ENCODE measurements at regions not wholly inside any gene's neighbourhood (a gene's known extent, or its start where the extent isn't known, plus 50 kb on each side); places are given as distances from the start of the nearest gene placed in this dataset.

- Histone ChIP-seq H3K27me3 (no peaks in the 10 kb centered on the region), H3K4me1 (peaks cover 0 to 18% of the 10 kb centered on the region in 2 donors), H3K4me3 (no peak overlapping the region), H3K27ac (peak overlapping the region; percentile 70), H3K36me3 (no peaks in the 10 kb centered on the region), H3K9me3 (no peaks in the 10 kb centered on the region)
- TF ChIP-seq CTCF (IDR thresholded peaks at IDR 0.05), result no peak
- DNase-seq (ENCODE audit: low spot score), result no peak
Measured at GRCh38 chr20:53660947-53661381, 67.3 kb upstream of the ZNF217 start.

DNA sequence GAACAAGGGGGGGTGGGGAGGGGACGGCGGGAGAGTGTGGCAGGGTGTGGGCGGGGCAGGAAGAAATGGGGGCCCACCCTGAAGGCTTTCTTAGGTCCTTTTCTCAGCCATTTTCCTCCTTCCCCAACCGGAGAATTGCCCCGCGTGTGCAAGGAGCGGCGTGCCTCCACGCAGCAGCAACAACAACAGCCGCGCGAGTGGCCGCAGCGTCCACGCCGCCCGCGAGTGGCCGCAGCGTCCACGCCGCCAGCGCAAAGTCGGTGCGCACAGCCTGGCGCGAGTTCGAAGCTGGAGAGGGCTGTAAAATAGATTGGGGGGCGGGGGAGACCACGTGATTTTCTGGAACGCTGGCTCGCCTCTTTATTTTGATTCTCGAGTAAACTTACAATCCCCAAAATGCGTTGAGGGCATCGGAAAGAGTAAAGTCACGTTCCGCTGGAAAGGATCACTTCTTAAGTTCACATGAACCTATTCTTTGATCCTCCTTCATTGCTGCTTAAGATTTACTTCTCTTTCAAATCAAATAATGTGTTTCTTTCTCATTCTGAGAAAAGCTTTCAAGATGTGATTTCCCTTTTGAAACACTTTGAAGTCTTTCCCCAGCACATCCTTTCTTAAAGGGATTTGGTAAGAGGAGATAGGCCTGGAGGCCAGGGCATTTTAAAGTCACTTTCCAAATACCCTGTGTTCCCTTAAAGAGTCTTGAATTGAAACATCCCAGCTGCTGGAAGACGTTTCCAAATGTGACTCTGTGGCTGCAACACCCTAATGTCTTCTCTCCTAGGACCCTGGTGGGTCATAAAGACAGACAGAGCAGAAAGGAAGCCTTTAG, 66.7 kb upstream of the ZNF217 start:
- H3K4me3 ChIP-seq, result peak overlapping the region; percentile 26 to 55
- peak overlapping the region; percentile 70 for H3K27ac ChIP-seq
- no peak for DNase-seq (ENCODE audit: low spot score)
- TF ChIP-seq CTCF (IDR thresholded peaks at IDR 0.05), result no peak
- no peaks in the 10 kb centered on the region for H3K36me3 ChIP-seq
- no peaks in the 10 kb centered on the region for H3K27me3 ChIP-seq
- H3K9me3 ChIP-seq, result no peaks in the 10 kb centered on the region
- peaks cover 0 to 18% of the 10 kb centered on the region in 2 donors for H3K4me1 ChIP-seq

DNA sequence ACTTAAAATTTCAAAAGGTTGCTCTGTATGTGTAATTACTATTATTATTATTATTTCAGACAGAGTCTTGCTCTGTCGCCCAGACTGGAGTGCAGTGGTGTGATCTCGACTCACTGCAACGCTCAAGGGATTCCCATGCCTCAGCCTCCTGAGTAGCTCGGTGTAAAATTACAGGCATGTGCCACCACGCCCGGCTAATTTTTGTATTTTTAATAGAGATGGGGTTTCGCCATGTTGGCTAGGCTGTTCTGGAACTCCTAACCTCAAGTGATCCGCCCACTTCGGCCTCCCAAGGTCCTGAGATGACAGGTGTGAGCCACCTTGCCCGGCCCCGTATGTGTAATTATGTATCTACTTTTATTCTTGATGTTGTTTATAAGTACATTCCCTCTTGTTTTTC, 65.3 kb upstream of the ZNF217 start:
- no peak for TF ChIP-seq CTCF (IDR thresholded peaks at IDR 0.05)
- Histone ChIP-seq H3K4me1 (peaks cover 0 to 18% of the 10 kb centered on the region in 2 donors), H3K27ac (no peak overlapping the region)

GRCh38 chr20:53658322-53658721, 64.7 kb upstream of the ZNF217 start:
- H3K9me3 ChIP-seq, result no peaks in the 10 kb centered on the region
- no peaks in the 10 kb centered on the region for H3K27me3 ChIP-seq
- no peak for DNase-seq (ENCODE audit: low spot score)
- peaks cover 0 to 20% of the 10 kb centered on the region in 2 donors for H3K4me1 ChIP-seq
- H3K4me3 ChIP-seq, result no peak overlapping the region
- no peak for TF ChIP-seq CTCF (IDR thresholded peaks at IDR 0.05)
- H3K27ac ChIP-seq, result no peak overlapping the region
- no peaks in the 10 kb centered on the region for H3K36me3 ChIP-seq

More for the DNA sequence above, 65.3 kb upstream of the ZNF217 start:
- Histone ChIP-seq H3K9me3 (no peaks in the 10 kb centered on the region), H3K4me3 (no peak overlapping the region), H3K36me3 (no peaks in the 10 kb centered on the region), H3K27me3 (no peaks in the 10 kb centered on the region)
- no peak for DNase-seq (ENCODE audit: low spot score)

GRCh38 chr20:53657732-53658131, 64.1 kb upstream of the ZNF217 start:
- H3K4me1 ChIP-seq, result peaks cover 0 to 26% of the 10 kb centered on the region in 2 donors
- H3K27me3 ChIP-seq, result no peaks in the 10 kb centered on the region
- H3K36me3 ChIP-seq, result no peaks in the 10 kb centered on the region
- H3K4me3 ChIP-seq, result no peak overlapping the region
- TF ChIP-seq CTCF (IDR thresholded peaks at IDR 0.05), result no peak
- H3K9me3 ChIP-seq, result no peaks in the 10 kb centered on the region
- H3K27ac ChIP-seq, result peak overlapping the region in 1 of 2 donors; percentile 58
- DNase-seq (ENCODE audit: low spot score), result no peak

Measured in right atrium auricular region (tissue), 2 donors.